COLO668 (cell line): ENCODE measurements at regions not wholly inside any gene's neighbourhood (a gene's known extent, or its start where the extent isn't known, plus 50 kb on each side); places are given as distances from the start of the nearest gene placed in this dataset.

Source experiments
- DNase-seq: peaks from one replicate; lab custom pipeline; 2025; ENCODE audit not compliant: unreplicated experiment; lab: John Stamatoyannopoulos, UW

DNA sequence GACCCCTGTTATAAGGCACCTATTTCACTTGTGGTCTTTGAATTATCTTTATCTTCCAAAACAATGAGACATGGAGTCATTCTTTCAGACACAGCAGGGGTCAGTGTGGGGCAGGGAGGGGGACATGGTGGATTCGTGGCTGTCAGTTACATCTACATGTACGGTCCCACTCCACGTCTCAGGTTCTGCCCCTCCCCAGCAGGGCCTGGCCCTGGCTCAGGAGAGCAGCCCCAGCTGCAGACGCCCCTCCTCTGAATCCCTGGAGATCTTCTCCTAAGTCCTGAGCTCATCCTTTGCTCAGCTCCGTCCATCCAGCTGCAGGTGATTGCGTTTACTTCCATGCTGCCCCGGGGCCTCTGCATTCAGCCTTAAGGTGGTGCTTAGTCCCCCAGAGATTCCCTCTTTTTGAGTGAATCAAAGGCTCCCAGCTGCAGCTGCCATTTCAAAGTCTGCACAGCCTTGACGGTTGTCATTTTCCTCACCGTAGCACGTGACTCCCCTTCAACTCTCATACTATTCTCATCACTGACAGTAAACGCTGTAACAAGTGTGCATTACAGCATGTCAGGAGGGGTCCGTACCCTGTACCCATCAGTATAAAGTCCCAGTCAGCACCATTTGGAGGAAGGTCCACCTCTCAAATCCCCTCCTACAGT, 113.4 kb upstream of the TCERG1L start:
- DNase-seq = no peak

DNA sequence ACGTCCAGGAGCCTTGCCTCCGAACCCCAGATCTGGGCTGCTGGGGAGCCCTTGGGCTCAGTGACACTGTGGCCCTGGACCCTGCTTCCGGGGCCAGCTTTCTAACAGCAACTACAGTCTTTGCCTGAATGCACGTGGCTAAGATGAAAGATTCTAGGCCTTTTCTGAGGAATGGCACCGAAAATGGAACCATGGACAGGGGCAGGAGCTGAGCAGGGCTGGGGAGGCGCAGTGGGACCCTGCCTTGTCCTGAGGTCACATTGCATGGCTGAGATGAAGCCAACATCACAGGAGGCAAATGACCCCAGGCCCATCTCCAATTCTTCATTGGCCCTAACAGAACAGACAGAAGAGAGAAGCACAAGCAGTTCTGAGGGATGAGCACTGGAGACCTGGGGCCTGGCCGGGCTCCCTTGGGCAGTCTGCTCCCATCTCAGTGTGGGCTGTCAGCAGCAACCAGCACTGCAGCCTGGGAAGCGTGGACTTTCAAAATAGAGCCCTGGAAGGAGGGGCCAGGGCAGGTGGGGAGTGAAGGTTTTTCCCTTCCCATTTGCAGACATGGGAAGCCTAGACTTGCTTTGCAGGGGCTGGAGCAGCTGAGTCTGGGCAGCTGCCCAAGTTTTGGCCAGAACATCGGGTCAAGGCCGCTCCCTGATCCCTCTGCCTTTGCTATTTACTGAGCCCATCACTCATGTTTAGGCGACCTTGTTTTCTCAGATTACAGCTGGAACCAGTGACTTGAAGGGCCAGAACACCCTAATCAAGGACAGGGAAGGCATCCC, 114.4 kb upstream of the TCERG1L start:
- no peak for DNase-seq

DNA sequence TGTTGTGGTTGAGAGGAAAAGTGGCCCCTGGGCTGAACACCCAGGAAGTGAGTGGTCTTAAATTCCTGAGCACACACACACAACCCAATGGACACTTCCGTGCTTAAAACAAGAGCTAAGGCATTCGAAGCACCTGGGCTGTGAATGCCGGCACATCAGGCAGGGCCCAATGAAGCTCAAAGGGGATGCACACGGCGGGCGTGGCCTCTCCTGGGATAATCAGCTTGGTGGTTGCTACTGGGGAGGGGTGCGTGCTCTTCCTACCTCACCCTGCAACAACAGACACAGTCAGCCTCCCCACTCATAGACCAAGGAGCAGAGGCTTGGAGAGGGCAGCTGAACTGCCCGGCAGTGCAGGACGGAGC, 115.0 kb upstream of the TCERG1L start:
- DNase-seq = no peak

DNA sequence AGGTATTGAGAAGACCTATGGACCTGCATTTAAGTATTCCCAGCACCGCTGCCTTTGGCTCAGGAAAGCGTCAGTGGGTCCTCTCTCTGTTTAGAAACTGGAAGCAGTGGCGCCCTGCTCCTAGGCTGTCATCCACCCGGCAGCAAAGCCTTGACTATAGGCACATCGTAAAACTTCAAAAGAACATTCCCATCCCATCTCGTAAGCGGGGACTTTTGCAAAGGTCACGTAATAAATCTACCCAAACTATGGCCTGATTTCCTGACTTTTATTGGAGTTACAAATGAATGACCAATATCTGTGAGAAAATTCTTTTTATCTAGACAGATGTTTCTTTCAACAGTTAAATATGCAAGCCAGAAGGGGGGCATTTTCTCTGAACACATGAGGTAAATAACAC, 115.8 kb upstream of the TCERG1L start:
- no peak for DNase-seq

DNA sequence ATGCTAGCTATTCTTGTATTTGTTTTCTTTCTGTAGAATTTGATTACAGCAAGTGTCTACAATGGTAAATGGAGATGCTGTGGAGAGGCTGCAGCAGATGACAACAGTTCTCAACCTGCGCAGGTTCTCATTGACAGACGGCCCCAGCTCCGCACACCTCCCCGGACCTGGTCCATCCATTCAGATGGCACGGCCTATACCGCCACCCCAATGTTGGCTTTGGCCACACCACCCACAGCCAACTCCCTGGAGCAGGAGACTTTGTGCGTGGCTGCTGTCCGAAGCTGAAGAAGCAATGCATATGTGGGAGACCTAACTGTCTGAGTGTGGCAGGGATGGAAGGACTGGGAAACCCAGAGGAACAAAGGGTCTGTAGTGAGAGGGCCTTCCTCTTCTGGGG, 116.4 kb upstream of the TCERG1L start:
- DNase-seq = no peak

DNA sequence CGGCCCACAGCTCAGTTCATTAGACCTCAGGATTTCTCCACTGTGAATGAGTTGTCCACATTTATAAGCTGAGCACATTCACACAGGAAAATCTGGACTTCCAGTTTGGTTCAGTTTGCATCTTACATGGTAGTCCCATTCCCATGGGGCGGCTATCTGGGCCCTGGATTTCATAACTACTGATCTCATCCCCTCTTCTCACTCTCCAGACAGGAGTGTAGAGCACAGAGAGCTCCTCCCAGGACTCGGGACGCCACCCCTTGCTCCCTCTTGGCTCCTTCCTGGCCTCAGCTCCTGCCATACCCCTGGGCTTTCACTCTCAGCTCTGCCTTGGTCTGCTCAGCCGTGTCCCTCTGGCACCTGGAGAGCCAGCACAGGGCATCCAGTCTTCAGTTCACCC, 117.6 kb upstream of the TCERG1L start:
- DNase-seq = no peak

DNA sequence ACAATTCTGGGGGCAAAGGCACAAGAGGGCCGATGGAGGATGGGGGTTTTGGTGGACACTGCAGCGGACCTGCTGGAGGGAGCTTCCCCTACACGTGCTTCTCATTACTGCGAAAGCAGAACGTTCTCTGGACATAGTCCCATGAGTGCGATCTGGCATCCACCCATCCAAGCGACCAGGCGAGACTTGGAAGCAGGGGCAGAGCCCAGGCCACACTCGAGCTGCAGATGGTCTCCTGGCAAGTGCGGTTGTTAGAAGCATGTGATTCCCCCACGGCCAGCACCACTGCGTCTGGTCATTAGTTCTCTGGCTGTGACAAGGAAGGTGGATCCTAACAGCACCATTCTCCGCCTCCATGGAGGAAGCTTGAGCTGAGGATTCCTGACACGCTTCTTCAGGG, 118.4 kb upstream of the TCERG1L start:
- no peak for DNase-seq

DNA sequence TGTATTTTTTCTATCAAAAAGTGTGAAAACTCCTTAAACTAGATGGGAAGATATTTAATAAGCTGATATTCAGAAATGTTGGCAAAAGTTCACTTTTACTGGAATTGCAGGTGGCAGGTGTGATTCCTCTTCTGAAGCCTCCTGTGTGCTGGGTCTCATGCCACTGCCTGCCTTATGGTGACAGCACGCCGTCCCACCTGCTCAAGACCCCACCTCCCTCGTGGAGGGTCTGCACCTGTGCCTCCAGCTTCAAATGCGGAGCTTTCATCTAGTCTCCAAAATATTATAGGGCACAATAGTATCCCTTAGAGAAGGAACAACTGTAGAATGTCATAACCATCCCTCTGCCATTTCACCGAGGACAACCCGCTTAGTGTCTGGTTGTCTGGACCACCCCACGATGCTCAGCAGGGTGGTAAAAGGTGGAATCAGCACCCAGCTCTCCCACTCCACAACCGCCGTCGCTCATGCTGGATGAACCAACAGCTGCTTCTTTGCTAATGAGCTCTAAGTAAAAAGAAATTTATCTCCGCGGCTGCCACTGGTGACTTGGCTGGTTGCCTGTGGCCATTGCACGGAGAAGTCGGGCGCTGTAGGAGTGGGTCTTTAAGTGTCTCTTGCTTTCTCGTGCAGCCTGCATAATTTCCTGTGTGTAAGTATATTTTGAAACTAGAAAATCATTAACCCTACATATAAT, 119.3 kb upstream of the TCERG1L start:
- DNase-seq = no peak

DNA sequence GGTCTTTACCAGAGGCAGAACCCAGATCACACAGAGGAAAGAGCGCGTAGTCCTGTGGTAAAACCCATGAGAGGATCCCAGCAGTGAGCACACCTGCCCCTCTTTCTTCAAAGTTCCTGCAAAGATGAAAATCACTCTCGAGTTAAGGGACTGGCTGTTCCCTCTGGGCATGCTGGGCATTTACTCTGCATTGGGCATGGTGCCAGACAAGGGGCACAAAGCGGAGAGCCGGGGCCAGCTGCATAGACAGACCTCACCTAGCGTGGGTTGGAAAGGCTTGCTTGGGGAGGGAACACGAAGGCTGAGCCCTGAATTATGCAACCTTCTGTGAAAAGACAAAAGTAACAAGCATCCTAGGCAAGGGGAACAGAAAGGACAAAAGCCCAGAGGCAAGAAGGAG, 120.0 kb upstream of the TCERG1L start:
- peak; percentile 0 for DNase-seq

DNA sequence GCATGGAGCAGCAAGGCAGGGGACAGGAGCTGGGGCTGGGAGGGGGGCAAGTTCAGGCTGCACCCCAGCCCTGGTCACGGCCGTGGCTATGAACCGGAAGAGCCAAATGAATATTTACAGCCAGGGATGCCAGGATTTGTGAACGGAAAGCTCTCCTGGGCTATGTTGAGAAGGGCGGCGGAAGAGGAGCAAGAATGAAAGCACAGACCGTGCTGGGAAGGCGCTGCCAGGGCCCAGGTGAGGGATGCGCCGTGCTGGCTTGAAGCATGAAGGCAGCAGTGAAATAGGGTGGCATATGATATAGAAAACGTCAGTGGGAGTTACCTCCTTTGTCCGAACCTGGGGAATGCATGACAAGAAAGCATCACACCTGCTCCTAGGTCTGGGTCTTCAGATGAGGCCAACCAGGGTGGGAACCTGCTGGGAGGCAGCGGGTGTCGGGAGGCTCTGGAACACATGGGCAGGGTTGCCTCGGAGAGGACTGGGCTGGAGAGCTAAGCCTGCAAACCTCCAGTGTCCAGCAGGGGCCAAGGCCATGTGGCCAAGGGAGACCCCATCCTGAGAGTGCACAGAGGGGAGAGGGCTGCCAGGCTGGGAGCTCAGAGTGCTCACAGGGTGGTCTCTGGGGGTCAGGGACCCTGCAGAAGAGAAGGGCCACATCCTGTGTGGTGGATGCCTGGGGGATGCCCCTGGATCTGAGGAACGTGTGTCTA, 120.6 kb upstream of the TCERG1L start:
- DNase-seq = no peak

DNA sequence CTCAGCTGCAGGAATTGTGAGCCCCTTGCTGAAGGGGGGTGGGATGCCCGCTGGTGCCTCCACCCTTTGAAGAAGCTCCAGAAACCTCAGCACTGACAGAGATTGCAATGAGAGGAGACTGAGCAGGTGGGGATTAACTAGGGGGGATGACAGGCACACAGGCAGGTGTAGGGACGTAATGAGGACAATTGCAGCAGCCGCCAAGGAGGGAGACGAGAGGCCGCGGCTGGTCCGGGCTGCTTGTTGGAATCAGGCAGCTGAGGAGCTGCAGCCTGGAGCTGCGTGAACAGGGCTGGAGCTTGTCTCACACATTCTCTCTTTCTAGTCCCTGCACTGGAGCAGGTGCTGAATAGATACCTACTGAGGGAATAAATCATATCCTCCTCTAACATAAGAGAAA, 122.0 kb upstream of the TCERG1L start:
- no peak for DNase-seq

DNA sequence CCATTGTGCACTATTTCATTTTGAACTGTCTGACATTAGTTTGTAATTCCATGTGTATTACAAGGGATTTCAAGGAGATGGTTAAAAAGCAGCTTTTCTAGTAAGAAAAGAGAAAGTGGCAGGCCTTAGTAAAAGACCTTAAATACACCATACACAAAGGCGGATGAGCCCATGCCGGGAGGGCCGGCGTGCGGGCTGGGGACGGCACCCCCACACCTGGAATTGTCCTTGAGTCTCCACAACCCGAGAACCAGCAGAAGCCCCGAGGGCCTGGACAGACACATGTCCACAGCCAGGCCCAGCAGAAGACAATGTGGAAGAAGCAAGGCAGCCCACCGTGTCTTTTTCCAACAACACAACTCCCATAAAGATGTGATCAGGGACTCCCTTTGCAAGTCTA, 123.7 kb upstream of the TCERG1L start:
- no peak for DNase-seq

DNA sequence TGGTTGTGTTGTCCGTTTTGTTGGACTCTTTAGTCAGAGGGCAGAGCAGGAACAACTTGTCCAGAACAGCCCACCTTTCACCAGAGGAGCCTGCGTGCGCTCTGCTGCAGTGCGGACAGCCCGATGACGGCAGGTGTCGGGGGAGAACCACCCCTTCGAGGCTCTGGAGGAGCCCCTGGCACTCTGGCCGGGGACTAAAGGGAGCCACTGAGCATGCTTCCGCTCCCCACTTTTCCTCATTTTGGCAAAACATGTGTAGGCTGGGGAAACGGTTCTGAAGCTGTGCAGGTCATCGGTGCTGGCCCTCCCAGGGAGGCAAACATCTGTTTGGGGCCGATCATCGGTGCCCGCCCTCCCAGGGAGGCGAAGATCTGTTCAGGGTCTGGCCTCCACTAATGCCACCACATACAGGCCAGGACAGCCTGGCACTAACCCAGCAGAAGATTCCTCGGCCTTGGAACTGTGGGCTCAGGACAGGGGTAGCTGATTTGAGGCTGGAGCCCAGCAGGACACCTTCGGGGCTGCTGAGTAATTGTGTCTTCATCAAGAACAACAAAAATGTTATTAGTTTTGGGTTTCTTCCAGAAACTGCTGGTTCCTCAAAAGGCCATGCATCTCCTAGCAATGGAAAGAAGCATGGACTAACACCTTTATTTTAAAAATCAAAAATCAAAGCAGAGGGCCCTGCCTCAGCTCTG, 124.4 kb upstream of the TCERG1L start:
- DNase-seq = no peak

DNA sequence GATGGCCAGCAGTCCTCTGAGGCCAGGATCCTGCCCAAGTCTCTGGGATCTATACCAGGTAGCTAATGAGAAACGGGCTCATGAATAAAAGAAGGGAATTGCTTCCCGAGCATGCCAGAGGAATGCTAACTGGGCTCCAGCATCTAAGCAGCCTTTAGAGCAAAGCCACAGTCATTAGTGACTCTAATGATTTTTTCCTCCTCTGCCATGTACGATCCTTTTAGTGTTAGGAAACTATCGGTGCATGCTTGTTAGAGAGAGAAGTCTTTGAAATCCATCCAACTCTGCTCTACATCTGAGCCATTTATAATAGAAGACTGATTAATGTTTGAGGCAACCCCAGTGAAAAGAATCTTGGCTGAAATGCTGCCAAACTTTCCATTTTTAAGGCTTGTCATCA, 124.9 kb upstream of the TCERG1L start:
- DNase-seq = no peak

DNA sequence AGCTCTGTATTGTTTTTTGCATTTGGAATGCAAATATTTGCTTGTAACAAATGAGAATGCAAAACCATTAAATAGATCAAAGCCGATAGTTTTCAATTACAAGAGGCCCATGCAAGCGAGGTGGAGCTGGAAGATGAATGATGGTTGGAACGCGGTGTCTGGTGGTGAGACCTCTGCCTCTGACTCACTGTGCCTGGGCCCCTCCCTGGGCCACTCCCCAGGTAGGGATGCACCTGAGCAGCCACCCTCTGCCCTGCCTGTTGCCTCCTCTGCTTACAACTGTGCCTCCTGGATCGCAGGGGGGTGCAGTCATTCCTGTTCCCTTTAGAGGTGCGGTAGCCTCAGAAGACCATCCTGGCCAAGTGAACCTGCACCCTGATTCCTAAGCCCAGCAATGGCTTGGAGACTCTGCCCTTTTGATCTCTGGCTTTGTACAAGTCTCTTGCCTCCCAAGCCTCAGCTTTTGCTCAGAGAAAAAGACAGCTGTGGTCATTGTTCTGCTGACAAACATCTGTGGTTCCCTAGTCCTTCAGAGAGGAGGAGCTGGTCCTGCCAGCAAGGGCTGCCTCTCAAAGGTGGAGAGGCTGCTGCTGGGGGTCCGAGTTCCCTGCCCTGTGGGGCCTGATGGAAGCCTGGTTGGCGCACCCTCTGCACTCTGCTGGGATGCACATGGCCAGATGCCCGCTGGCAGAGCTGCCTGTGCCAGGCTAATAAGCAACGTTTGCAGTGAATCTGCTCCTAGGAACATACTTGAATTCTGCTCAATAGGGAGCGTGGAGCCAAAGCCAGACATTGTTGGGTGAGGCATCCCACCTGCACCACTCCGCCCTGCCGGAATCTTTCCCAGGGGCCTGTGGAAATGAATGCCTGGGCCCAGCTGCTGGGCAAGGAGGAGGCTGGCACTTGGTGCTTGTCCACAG, 126.3 kb upstream of the TCERG1L start:
- DNase-seq = no peak

DNA sequence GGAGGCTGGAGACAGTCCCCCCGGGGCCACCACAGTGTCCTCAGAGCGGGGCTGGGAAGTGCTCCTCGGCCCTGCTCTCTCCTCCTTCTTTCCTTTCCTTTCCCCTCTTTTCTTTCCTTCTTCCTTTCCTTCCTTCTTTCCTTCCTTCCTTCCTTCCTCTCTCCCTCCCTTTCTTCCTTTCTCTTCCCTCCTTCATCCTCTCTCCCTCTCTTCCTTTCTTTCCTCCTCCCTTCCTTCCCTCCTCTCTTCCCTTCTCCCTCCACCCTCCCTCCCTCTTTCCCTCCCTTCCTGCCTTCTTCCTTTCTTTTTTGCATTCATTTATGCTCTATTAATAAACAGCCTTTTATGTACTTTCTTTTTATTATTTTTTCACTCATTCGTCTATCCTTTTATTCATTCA, 127.1 kb upstream of the TCERG1L start:
- DNase-seq = no peak

DNA sequence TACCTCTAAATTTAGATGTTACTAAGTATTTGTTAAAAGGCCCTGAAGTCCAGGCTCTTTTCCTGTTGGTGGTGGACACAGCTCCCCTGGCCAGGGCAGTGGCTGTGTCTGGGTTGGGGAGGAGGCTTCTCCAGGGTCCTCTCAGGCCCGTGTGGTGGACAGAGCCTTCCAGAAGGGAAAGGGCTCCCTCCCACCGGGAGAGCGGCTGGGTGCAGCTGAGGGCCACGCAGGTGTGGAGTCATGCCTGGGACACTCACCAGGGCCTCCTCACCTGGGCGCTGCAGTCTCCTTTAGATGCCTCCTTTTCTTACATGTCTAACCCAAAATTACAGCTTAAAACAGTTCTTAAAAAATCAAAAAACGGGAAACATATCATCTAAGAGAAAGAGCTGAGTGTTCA, 128.2 kb upstream of the TCERG1L start:
- no peak for DNase-seq

DNA sequence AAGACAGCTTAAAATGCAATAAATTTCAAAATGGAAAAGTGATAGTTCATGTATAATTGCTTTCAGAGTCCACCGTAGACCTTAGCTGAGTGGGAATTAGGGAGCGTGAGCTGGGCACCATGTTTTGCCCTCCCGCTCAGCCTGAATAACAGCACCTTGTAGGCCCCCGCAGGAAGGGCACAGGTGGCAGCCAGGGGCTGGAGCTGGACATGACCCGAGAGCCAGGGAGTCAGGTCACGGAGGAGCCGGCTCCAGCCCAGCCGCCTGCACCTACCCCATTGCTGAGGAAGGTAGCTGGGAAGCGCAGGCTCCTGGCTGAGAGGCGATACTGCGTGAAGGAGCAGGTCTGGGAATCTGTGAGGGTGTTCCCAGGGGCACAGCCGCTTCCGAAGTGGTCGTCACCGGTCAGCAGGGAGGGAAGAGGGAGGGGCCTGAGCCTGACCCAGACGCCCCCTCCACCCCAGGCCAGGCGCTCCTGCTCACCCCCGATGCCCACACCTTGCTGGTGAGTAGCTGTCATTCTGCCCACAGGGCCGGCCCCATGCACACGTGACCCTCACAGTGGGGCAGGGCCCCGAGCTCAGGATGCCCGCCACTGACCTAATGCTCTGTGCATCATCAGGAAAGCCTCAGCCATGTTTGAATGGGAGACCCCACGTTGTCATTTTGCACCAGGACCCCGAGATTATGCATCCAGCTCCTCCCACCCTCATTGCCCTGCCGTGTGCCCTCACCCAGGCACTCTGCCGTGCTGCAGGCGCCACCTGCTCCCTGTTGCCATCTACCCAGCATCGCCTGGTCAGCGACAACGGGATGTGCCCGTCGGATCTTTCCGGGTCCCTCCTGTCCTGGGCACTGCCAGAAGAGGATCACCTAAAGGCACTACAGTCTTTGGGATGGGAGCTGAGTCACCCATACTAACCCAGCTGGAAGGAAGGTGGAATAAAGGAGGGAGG, 129.2 kb upstream of the TCERG1L start:
- no peak for DNase-seq

DNA sequence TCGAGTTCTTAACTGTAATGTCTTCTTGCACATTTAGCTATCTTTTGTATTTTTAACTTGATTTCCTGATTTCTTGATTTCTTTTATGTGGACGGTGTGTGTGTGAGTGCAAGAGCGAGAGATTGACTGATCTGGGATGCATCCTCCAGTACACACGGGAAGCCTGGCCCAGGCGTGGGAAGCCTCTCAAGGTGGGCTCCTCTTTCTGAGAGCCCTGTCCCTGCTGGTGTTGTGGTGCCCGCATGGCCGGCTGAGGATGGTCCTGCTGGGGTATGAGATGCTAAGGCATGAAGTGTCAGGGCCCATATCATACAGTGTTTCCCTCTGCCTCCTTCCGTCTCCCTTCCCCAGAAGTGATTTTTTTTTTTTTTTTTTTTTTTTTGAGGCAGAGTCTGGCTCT, 130.8 kb upstream of the TCERG1L start:
- DNase-seq = no peak
